Stimulated activated CD4-positive, alpha-beta T cell treated with anti-CD3 and anti-CD28 coated beads, Interleukin-15, amount 100 ng/mL, for 48 hours (primary cell): ENCODE measurements at regions not wholly inside any gene's neighbourhood (a gene's known extent, or its start where the extent isn't known, plus 50 kb on each side); places are given as distances from the start of the nearest gene placed in this dataset.

Experiments
- DNase-seq, 2 donors: peaks; one replicate each; pipeline ENCODE4 v3.0.0-alpha.2; 2020; ENCODE audit warnings: low read depth in 2 of 2

- DNase-seq = no peak
These were observed 315.0 kb upstream of the NR3C2 start for GRCh38 chr4:148757171-148757570.

GRCh38 chr4:148749403-148749802, 307.2 kb upstream of the NR3C2 start:
- no peak for DNase-seq

DNA sequence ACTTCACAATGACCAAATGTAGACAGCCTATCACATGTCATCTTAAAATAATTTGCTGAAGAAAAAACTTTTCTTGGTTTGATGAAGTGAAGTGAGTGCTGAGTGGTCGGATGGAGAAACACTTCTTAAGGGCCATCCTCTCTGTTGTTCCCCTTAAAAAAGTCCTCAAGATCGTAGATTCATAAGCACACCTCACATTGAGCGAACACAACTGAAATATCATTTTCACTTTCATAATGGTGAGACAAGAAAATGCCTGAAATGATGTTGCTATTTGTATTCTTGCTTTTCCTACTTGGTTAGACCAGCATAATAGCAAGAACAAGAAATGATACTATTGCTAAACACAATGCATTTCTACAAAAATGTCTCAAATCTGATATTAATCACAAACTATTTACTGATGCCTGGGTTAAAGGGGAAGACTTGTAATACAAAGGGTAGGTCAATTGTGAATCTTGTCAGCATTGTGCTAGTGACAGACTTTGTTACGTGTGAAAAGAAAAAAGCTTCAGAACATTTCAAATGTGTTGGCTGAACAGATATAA, 305.6 kb upstream of the NR3C2 start:
- no peak for DNase-seq

GRCh38 chr4:148740701-148741100, 298.5 kb upstream of the NR3C2 start:
- DNase-seq = no peak

GRCh38 chr4:148737061-148737770, 295.0 kb upstream of the NR3C2 start:
- no peak for DNase-seq

DNA sequence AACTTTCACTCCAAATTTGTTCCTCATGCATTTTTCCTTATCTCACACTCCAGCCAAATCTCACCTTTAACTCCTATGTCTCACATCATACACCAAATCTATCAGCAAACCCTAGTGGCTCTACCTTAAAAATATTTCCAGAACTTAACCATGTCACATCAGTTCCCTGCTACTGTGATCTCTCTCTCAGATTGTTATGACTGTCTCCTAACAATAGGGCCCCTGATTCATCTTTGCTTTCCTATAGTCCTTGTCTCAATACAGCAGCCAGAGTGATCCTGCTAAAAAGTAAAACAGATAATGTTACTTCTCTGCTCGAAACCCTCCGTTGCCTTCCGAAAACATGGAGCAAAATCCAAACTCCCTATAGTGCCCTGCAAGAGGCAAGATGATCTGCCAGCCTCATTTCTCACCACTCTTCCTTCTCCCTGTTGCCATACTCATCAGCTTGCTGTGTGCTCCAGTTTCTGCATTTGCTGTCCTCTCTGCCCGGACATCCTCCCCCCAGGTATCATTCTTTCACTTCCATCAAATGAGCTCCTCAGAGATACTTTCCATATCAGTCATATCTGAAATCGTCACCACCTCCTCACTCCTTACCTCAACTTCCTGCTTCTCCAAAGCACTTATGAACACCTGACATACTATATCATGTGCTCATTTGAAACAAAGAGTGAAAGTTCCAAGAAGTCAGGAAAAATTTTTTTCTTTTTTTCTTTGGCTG, 293.4 kb upstream of the NR3C2 start:
- DNase-seq = peak; percentile 1 to 2

DNA sequence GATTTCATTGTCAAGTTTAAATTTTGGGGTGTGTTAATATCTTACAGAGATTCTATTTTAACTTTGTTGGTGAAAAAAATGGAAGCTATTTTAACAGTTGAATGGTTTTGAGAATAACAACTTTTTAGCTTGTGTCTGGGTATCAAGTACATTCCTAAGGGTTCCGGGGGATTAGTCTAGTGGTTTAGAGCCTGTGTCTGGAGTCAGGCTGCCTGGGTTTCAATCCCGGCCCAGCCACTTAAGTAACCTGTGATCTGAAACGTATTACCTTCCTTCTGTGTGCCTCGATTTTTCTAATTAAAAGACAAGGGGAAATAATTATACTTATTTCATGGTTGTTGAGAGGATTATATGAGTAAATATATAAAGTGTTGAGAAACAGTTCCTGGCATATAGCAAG, 288.6 kb upstream of the NR3C2 start:
- DNase-seq = no peak

- no peak for DNase-seq
These were observed 287.9 kb upstream of the NR3C2 start for GRCh38 chr4:148730082-148730640.

DNA sequence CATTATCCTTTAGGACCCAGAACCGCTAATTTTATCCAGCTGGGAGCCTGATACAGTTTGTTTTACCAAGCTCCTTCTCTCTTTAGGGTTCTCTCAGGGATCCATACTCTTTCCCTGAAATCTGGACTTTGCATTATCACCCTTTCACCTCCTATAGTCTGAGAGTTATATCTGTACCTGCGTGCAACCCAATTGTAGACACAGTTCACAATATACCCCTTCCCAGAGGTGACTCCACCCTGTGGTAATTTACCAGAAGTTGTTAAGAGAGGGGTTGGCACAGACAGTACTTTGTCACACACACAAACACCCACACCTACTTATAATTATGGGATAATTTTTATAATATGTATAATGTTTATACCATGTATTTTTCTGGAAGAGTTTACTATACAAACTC, 275.8 kb upstream of the NR3C2 start:
- no peak for DNase-seq

GRCh38 chr4:148716431-148717052, 274.3 kb upstream of the NR3C2 start:
- no peak for DNase-seq

DNA sequence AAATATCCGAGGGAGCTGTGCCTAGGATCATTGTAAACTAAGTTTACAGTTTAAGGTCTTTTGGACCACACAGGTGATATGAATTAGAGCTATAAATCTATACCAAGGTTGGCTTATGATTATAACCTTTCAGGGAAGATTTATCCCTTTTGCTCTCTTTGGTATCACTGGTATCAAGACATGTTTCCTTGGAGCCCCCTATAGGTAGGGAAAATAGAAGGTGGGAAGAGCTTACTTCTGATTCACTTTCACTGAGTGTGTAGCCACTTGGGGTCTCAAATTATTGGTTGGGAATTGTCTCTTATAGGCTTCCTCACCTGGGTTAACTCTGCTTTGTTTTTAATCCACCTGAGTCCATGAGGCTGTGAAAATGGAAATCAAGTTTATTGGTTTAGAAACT, 262.1 kb upstream of the NR3C2 start:
- DNase-seq = no peak

DNA sequence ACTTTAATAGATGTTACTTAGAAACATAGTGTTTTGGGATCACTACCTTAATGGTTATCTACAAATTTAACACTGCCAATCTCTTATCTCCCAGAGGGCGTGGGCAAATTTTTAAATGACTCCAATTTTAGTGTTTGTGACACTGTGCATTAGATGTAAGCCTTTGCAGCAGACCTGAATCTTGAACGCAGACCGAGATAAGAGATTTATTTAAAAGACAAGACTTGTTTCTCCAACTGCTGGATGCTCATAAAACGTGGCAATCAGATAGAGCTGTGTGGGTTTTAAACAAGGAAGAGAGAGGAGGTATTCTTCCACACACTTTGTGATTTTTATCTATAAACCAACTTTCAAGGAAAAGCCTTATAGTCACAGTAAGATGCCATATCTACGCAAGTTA, 252.5 kb upstream of the NR3C2 start:
- DNase-seq = no peak

DNA sequence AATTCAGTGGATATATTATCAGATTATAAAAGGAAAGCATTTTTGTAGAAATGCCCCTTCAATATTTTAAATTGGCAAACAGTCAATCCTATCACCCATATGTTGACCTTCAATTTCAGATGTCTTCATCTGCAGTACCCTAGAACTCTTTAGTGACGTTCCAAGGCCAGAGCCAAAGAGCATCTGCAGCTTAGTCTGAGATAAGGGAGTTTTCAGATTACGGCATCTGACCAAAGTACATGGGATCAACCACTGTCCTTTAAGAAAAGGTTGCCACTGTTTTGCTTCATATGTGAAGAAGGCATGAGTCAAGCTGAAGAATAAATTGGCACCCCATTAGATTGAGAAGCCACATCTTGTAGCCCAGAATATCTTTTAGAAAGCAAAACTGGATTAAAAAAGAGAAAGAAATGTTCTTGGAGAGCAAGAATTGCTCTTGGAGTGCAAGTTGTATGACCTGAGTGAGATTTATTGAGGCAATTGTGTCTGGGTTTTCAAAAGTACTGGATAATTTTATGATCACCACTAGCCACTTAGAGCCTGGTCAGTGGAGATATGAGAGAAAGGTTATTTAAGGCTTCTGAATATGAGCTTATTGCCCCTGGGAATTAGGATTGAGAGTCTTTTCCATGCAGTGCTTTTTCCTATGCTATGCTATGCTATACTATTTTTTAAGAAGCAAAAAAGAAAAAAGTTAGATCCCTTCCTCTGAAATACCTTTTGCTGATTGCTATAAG, 251.9 kb upstream of the NR3C2 start:
- DNase-seq = no peak

DNA sequence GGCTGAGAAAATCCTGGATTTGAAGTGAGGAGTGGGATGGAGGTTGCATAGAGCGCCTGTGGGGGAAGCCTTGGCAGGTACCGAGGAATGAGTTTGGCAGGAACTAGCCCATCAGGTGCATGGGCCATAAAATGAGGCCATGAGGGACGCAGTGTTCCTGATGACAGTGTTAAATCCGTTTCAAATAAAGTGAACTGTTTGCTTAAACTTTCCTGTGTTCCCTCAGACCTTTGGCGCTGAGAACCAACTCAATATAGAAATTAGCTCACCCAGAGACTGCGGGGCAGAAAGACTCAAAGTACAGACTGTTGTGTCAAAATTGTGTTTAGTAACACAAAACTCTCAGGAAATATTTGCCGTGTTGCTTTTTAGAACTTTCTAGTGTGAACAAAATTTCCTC, 250.0 kb upstream of the NR3C2 start:
- no peak for DNase-seq

DNA sequence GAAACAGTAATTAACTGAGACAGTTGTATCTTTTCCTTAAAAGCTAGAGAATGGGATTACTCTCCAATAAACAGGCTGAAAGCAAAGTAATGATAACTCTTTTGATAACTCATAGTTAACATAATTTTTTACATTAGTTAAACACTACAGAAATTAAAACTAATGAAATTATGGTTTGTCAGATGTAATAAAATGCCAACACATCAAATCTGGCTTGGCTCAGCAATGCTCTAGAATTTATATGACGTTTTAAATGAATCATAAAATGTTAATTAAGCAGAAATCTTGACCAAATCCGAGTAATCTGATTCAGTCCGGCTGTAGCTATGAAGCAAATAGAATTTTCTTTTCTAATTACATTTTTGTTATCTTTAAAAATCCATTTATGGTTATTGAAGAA, 244.2 kb upstream of the NR3C2 start:
- DNase-seq = no peak

DNA sequence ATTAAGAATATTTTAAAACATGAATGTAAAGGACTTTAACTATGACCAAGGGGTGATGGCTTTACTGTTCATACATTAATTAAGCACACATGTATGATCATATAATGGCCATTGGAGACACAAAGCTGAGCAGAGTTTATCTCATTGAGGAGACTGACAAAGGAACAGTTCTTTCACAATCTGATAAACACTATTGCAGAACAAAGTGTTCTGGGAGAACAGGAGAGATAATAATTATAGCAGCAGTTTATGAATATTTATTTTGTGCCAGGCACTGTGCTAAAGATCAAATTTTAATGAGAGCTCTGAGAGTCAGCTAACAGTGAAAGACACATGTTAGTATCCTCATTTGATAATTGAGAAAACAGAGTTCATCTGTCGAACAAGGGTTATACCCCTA, 242.4 kb upstream of the NR3C2 start:
- no peak for DNase-seq

DNA sequence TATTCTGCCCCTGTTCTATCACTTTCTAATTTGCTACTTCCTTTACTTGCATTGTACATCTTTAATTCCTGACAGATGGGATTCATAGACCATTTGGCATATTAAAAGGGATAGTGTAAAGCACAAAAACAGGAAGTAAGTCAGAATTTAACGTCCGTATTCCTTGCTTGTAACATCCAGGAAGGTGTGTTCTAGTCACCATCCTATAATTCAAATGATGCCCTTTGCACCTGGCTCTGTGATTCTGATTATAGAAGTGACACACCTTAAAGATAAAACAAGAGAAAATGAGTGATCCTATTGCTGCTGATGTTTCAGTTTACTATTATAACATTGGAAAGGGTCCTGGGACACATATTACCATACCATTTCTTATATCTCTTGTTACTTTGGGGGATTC, 238.7 kb upstream of the NR3C2 start:
- DNase-seq = no peak

- DNase-seq = no peak
These were observed 234.1 kb upstream of the NR3C2 start for GRCh38 chr4:148676344-148676743.

DNA sequence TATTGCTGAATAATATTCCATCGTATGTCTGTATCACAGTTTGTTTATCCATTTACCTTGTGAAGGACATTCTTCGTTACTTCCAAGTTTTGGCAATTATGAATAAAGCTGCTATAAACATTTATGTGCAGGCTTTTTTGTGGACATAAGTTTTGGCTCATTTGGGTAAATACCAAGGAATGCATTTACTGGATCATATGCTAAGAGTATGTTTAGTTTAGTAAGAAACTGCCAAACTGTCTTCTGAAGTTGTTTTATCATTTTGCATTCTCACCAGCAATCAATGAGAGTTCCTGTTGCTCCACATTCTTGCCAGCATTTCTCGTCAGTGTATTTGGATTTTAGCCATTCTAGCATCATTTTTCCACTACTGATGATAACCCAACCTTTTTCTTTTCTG, 232.7 kb upstream of the NR3C2 start:
- no peak for DNase-seq

DNA sequence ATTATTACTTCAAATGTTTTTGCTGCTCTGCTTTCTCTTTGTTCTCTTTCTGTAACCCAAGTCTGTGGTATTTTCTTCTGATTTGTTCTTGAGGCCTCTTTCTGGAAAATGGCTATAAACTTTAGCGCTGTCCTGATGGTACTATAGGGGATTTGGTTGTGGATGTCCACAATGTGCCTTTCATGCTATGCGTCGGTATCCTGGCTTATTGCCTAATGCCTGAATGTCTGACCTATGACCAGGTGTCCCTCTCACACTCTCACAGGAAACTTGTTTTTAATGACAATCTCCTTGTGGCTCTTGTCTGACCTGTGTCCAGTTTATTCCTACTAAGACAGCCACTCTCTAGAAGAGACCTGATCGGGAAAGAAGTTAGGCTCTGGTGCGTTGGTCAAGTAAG, 222.4 kb upstream of the NR3C2 start:
- DNase-seq = no peak

GRCh38 chr4:148654131-148654530, 211.9 kb upstream of the NR3C2 start:
- no peak for DNase-seq

DNA sequence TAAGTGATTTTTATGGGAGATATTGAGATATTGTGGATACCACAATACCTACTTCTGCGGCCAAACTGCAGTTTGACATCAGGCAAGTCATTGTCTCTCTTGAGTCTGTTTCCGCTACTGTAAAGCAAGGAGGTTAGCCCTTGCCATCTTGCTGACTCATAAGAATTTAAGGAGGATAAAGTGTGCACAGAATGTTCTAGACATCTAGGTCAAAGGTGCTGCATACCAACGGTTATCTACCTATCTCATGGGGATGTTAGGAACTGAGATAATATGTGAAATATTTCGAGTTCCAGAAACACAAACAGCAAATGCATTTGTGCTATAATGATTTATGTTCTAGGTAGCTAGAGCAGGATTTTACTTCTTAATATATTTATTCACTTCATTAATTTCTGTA, 211.5 kb upstream of the NR3C2 start:
- no peak for DNase-seq
